Right lobe of liver (tissue), 4 donors: ENCODE measurements at regions not wholly inside any gene's neighbourhood (a gene's known extent, or its start where the extent isn't known, plus 50 kb on each side); places are given as distances from the start of the nearest gene placed in this dataset.

Source experiments
- CTCF ChIP-seq, 4 donors: fragments of 200-600 bp in 3 of 4; fragments of 450-650 bp in 1 of 4; IDR thresholded peaks; one replicate each; pipeline versions ENCODE4 v1.5.1 to v1.8.0; 2016 to 2022; ENCODE audit warnings: antibody characterized with exemption in 4 of 4, mild to moderate bottlenecking in 2 of 4
- POLR2A ChIP-seq: fragments of 450-650 bp; IDR thresholded peaks from one replicate; pipeline ENCODE4 v1.6.1; 2017; ENCODE audit warnings: antibody characterized with exemption, mild to moderate bottlenecking
- donor health status: DM: no; HTN: no; CAD: no.
- donor health status: DM: no; HTN: no; CAD: no.
- donor health status: DM: no; HTN: yes; CAD: no.

- TF ChIP-seq CTCF (IDR thresholded peaks at IDR 0.05) (no peak), POLR2A (no peak)
Measured at GRCh38 chr18:43170586-43170985, 55.1 kb upstream of the RIT2 start.
